ENCODE measurements at regions not wholly inside any gene's neighbourhood (a gene's known extent, or its start where the extent isn't known, plus 50 kb on each side); places are given as distances from the start of the nearest gene placed in this dataset.
A peak's percentile ranks its signal among the peaks of the same experiment; 100 is the strongest.

- DNase-seq (ENCODE audit: low read depth, low spot score) (no peak), ATAC-seq (no peak), FAIRE-seq (no peak)
- H3K4me1 ChIP-seq (ENCODE audit: control insufficient read depth, insufficient read depth, low read length): no peaks in the 10 kb centered on the region
- no peak overlapping the region for H3K4me2 ChIP-seq (ENCODE audit: control insufficient read depth, insufficient read depth)
- no peak overlapping the region for H3K27ac ChIP-seq (ENCODE audit: control insufficient read depth, insufficient read depth)
- in situ Hi-C loops (cut with MboI) (no loop called here), intact Hi-C loops (cut with micrococcal nuclease; ENCODE audit: unreplicated experiment) (loop anchor here (5.0 kb wide), 1 partner anchor 327 kb away; no protein-coding TSS in a partner anchor)
- H3K9ac ChIP-seq (ENCODE audit: control insufficient read depth, insufficient read depth, low read length): no peak overlapping the region
- ChIA-PET POLR2A (no interaction called here), CTCF (interaction anchor here (1.0 to 2.2 kb wide), 5 partner anchors 9 to 326 kb away, joined by 3 to 9 read pairs (median 5); no protein-coding TSS in a partner anchor), SMC1A (ENCODE audit: uncharacterized antibody, unreplicated experiment) (interaction anchor here (0.7 to 1.6 kb wide), 5 partner anchors 10 to 325 kb away, joined by 3 to 4 read pairs (median 3); no protein-coding TSS in a partner anchor), RAD21 (ENCODE audit: unreplicated experiment) (interaction anchor here (0.7 kb wide), 1 partner anchor 1532 kb away, joined by 3 read pairs; no protein-coding TSS in a partner anchor)
- no TSS peak for BruUV-seq (replicated peaks)
- no peak overlapping the region for H2AFZ ChIP-seq (ENCODE audit: control insufficient read depth, low read depth, low read length)
- H3K9me3 ChIP-seq (replicated peaks; ENCODE audit: control insufficient read depth, insufficient read depth, low read length): no peaks in the 10 kb centered on the region
- no peak overlapping the region for H3K4me3 ChIP-seq
- no peaks in the 10 kb centered on the region for H3K36me3 ChIP-seq (ENCODE audit: control insufficient read depth in 2 of 2, insufficient read depth in 2 of 2, low read length in 1 of 2)
- no peaks in the 10 kb centered on the region for H4K20me1 ChIP-seq (ENCODE audit: control insufficient read depth, insufficient read depth)
- no peaks in the 10 kb centered on the region for H3K27me3 ChIP-seq (replicated peaks in 1 of 2; ENCODE audit: control insufficient read depth in 2 of 2, insufficient read depth in 2 of 2, low read length in 1 of 2)
- H3K79me2 ChIP-seq (ENCODE audit: control insufficient read depth, insufficient read depth, low read length): no peaks in the 10 kb centered on the region
- no peak for TF ChIP-seq CHD2 (IDR thresholded peaks at IDR 0.05; ENCODE audit: borderline replicate concordance, low read depth, low read length)
- TF ChIP-seq ZNF24 (IDR thresholded peaks at IDR 0.05): no peak
- no peak for TF ChIP-seq PAX8 (IDR thresholded peaks at IDR 0.05)
- TF ChIP-seq HDAC2 (IDR thresholded peaks at IDR 0.05): no peak
- no peak for TF ChIP-seq EGR1 (IDR thresholded peaks at IDR 0.05; ENCODE audit: borderline replicate concordance in 1 of 2, low read depth in 2 of 2, low read length in 2 of 2)
- TF ChIP-seq SMC3 (IDR thresholded peaks at IDR 0.05; ENCODE audit: borderline replicate concordance, low read length): peak; percentile 24; the same call in 1 of the 2 replicates
- no peak for TF ChIP-seq BCLAF1 (IDR thresholded peaks at IDR 0.05)
- no peak for TF ChIP-seq NBN (IDR thresholded peaks at IDR 0.05)
- no peak for TF ChIP-seq MLLT1 (IDR thresholded peaks at IDR 0.05)
- TF ChIP-seq, protein P1, sequence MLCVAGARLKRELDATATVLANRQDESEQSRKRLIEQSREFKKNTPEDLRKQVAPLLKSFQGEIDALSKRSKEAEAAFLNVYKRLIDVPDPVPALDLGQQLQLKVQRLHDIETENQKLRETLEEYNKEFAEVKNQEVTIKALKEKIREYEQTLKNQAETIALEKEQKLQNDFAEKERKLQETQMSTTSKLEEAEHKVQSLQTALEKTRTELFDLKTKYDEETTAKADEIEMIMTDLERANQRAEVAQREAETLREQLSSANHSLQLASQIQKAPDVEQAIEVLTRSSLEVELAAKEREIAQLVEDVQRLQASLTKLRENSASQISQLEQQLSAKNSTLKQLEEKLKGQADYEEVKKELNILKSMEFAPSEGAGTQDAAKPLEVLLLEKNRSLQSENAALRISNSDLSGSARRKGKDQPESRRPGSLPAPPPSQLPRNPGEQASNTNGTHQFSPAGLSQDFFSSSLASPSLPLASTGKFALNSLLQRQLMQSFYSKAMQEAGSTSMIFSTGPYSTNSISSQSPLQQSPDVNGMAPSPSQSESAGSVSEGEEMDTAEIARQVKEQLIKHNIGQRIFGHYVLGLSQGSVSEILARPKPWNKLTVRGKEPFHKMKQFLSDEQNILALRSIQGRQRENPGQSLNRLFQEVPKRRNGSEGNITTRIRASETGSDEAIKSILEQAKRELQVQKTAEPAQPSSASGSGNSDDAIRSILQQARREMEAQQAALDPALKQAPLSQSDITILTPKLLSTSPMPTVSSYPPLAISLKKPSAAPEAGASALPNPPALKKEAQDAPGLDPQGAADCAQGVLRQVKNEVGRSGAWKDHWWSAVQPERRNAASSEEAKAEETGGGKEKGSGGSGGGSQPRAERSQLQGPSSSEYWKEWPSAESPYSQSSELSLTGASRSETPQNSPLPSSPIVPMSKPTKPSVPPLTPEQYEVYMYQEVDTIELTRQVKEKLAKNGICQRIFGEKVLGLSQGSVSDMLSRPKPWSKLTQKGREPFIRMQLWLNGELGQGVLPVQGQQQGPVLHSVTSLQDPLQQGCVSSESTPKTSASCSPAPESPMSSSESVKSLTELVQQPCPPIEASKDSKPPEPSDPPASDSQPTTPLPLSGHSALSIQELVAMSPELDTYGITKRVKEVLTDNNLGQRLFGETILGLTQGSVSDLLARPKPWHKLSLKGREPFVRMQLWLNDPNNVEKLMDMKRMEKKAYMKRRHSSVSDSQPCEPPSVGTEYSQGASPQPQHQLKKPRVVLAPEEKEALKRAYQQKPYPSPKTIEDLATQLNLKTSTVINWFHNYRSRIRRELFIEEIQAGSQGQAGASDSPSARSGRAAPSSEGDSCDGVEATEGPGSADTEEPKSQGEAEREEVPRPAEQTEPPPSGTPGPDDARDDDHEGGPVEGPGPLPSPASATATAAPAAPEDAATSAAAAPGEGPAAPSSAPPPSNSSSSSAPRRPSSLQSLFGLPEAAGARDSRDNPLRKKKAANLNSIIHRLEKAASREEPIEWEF (IDR thresholded peaks at IDR 0.05; ENCODE audit: insufficient replicate concordance, low read depth, low read length): no peak
- TF ChIP-seq, protein P2, sequence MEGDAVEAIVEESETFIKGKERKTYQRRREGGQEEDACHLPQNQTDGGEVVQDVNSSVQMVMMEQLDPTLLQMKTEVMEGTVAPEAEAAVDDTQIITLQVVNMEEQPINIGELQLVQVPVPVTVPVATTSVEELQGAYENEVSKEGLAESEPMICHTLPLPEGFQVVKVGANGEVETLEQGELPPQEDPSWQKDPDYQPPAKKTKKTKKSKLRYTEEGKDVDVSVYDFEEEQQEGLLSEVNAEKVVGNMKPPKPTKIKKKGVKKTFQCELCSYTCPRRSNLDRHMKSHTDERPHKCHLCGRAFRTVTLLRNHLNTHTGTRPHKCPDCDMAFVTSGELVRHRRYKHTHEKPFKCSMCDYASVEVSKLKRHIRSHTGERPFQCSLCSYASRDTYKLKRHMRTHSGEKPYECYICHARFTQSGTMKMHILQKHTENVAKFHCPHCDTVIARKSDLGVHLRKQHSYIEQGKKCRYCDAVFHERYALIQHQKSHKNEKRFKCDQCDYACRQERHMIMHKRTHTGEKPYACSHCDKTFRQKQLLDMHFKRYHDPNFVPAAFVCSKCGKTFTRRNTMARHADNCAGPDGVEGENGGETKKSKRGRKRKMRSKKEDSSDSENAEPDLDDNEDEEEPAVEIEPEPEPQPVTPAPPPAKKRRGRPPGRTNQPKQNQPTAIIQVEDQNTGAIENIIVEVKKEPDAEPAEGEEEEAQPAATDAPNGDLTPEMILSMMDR (IDR thresholded peaks at IDR 0.05 in 2 of 3, conservative IDR thresholded peaks at IDR 0.05 in 1 of 3; ENCODE audit: control insufficient read depth in 2 of 3, extremely low read depth in 1 of 3, insufficient read depth in 1 of 3, low read depth in 3 of 3, low read length in 3 of 3): peak in 1 of 3 experiments; percentile 29; a peak in 2 of 6 replicates
- peak; percentile 35; the same call in 1 of the 2 replicates for TF ChIP-seq RAD21 (IDR thresholded peaks at IDR 0.05; ENCODE audit: insufficient read depth, low read depth, low read length)
These were observed 336.3 kb upstream of the PITX2 start for GRCh38 chr4:110959041-110959643.
